IMR-90 (cell line): ENCODE measurements at regions not wholly inside any gene's neighbourhood (a gene's known extent, or its start where the extent isn't known, plus 50 kb on each side); places are given as distances from the start of the nearest gene placed in this dataset.

ENCODE experiments used
- ATAC-seq: fragments of 200-7000 bp; cut with Tn5 transposase; 2 replicates; pipeline ENCODE4 v1.9.1; 2020; ENCODE audit warnings: low read depth, mild to moderate bottlenecking, moderate library complexity
- BruUV-seq: library from RNA; stranded (reverse); fragments of 400-500 nt; replicated peaks from 2 replicates; lab custom pipeline; 2021; lab: Mats Ljungman, UMichigan
- CTCF ChIA-PET: fragments of 300-600 bp; formaldehyde crosslinking; extraction: SDS; loops from one replicate; lab custom pipeline; 2021; ENCODE audit warnings: antibody characterized with exemption; lab: Yijun Ruan, JAX
- POLR2A ChIA-PET: fragments of 300-600 bp; sonication (Branson Sonifier 250); formaldehyde crosslinking; loops from one replicate; lab custom pipeline; 2022; ENCODE audit warnings: antibody characterized with exemption; ENCODE audit not compliant: unreplicated experiment; lab: Charles Lee
- DNase-seq: peaks from one replicate; pipeline ENCODE4 v3.0.0; 2013
- H2AFZ ChIP-seq: replicated peaks from 2 replicates; pipeline ENCODE3; 2013; ENCODE audit warnings: low read length, mild to moderate bottlenecking; ENCODE audit not compliant: poor library complexity
- H2AK5ac ChIP-seq: 2 replicates; pipeline ENCODE4 v1.6.1; 2013; ENCODE audit warnings: low read depth, low read length, inconsistent platforms
- H2AK9ac ChIP-seq: replicated peaks from 2 replicates; pipeline ENCODE3; 2013; ENCODE audit warnings: mild to moderate bottlenecking, low read depth, low read length, moderate library complexity; ENCODE audit not compliant: poor library complexity
- H2BK120ac ChIP-seq: 2 replicates; pipeline ENCODE4 v1.6.1; 2013; ENCODE audit warnings: low read depth, low read length, inconsistent platforms
- H2BK15ac ChIP-seq: 3 replicates; pipeline ENCODE4 v1.6.1; 2013; ENCODE audit warnings: low read depth, low read length, inconsistent platforms
- H2BK20ac ChIP-seq: 2 replicates; pipeline ENCODE4 v1.6.1; 2013; ENCODE audit warnings: low read depth, mild to moderate bottlenecking, inconsistent platforms, low read length, moderate library complexity
- H2BK5ac ChIP-seq: 2 replicates; pipeline ENCODE4 v1.6.1; 2013; ENCODE audit warnings: mild to moderate bottlenecking, low read depth, low read length, inconsistent platforms; ENCODE audit not compliant: poor library complexity, severe bottlenecking
- H3K14ac ChIP-seq: replicated peaks from 2 replicates; pipeline ENCODE4 v1.6.1; 2013; ENCODE audit warnings: low read depth, low read length, inconsistent platforms
- H3K18ac ChIP-seq: 2 replicates; pipeline ENCODE4 v1.6.1; 2013; ENCODE audit warnings: low read depth, low read length, control low read depth
- H3K23ac ChIP-seq: 2 replicates; pipeline ENCODE4 v1.6.1; 2013; ENCODE audit warnings: low read depth, low read length, inconsistent platforms
- H3K27ac ChIP-seq: 2 replicates; pipeline ENCODE4 v1.5.1; 2013; ENCODE audit warnings: mild to moderate bottlenecking, control low read depth, low read length; ENCODE audit not compliant: insufficient read depth
- H3K27me3 ChIP-seq: 2 replicates; pipeline ENCODE4 v1.6.1; 2013; ENCODE audit warnings: low read length; ENCODE audit not compliant: control insufficient read depth, insufficient read depth
- H3K36me3 ChIP-seq: 2 replicates; pipeline ENCODE4 v1.6.1; 2013; ENCODE audit warnings: low read length, mixed read lengths; ENCODE audit not compliant: control insufficient read depth, insufficient read depth
- H3K4ac ChIP-seq: 2 replicates; pipeline ENCODE4 v1.6.1; 2013; ENCODE audit warnings: low read depth, low read length, inconsistent platforms
- H3K4me1 ChIP-seq: 2 replicates; pipeline ENCODE4 v1.6.1; 2013; ENCODE audit warnings: low read length, mixed read lengths; ENCODE audit not compliant: control insufficient read depth, insufficient read depth
- H3K4me2 ChIP-seq: 2 replicates; pipeline ENCODE4 v1.6.1; 2013; ENCODE audit warnings: low read depth, mild to moderate bottlenecking, control low read depth, low read length, moderate library complexity
- H3K4me3 ChIP-seq: 2 replicates; pipeline ENCODE4 v1.5.1; 2013; ENCODE audit warnings: low read depth, mild to moderate bottlenecking, control low read depth, low read length, moderate library complexity; ENCODE audit not compliant: insufficient read depth
- H3K56ac ChIP-seq: 2 replicates; pipeline ENCODE4 v1.6.1; 2013; ENCODE audit warnings: low read length, inconsistent platforms; ENCODE audit not compliant: insufficient read depth; ENCODE audit errors: extremely low read depth
- H3K79me1 ChIP-seq, 2 experiments: 2 replicates each; pipeline ENCODE4 v1.6.1; 2013; ENCODE audit warnings: low read length in 2 of 2, inconsistent platforms in 1 of 2, low read depth in 1 of 2
- H3K9ac ChIP-seq: 2 replicates; pipeline ENCODE4 v1.6.1; 2013; ENCODE audit warnings: low read depth, low read length, control low read depth
- H3K9me1 ChIP-seq: 2 replicates; pipeline ENCODE4 v1.6.1; 2013; ENCODE audit warnings: low read length, inconsistent platforms; ENCODE audit not compliant: insufficient read depth
- H3K9me3 ChIP-seq: 2 replicates; pipeline ENCODE4 v1.6.1; 2013; ENCODE audit warnings: low read length; ENCODE audit not compliant: control insufficient read depth, insufficient read depth
- H4K20me1 ChIP-seq: 2 replicates; pipeline ENCODE4 v1.6.1; 2013; ENCODE audit warnings: low read length, inconsistent platforms; ENCODE audit not compliant: insufficient read depth
- H4K5ac ChIP-seq: 2 replicates; pipeline ENCODE4 v1.6.1; 2013; ENCODE audit warnings: mild to moderate bottlenecking, low read depth, low read length, control low read depth
- H4K8ac ChIP-seq, 2 experiments: 2 replicates each; pipeline ENCODE4 v1.6.1; 2013; ENCODE audit warnings: low read depth in 2 of 2, low read length in 2 of 2, control low read depth in 1 of 2, inconsistent platforms in 1 of 2
- H4K91ac ChIP-seq: 2 replicates; pipeline ENCODE4 v1.6.1; 2013; ENCODE audit warnings: low read depth, low read length, inconsistent platforms; ENCODE audit not compliant: insufficient read depth
- CEBPB ChIP-seq: IDR thresholded peaks from 2 replicates; pipeline ENCODE4 v1.6.1; 2012; ENCODE audit warnings: low read depth, low read length, improper control_type of control experiment
- CHD1 ChIP-seq: IDR thresholded peaks from 2 replicates; pipeline ENCODE4 v1.6.1; 2012; ENCODE audit warnings: low read depth, low read length, improper control_type of control experiment
- FOS ChIP-seq: fragments of 150-350 bp; IDR thresholded peaks from 2 replicates; pipeline ENCODE4 v1.6.1; 2016; ENCODE audit warnings: low read depth, low read length
- MAFK ChIP-seq: IDR thresholded peaks from 2 replicates; pipeline ENCODE4 v1.6.1; 2012; ENCODE audit warnings: low read depth, low read length, improper control_type of control experiment
- MXI1 ChIP-seq: IDR thresholded peaks from 2 replicates; pipeline ENCODE4 v1.6.1; 2012; ENCODE audit warnings: low read depth, mild to moderate bottlenecking, low read length, moderate library complexity, borderline replicate concordance
- NFE2L2 ChIP-seq: fragments of 150-350 bp; IDR thresholded peaks from 2 replicates; pipeline ENCODE4 v1.6.1; 2016; ENCODE audit warnings: low read depth, mild to moderate bottlenecking, low read length
- RAD21 ChIP-seq: IDR thresholded peaks from 2 replicates; pipeline ENCODE4 v1.6.1; 2012; ENCODE audit warnings: low read length, improper control_type of control experiment
- RCOR1 ChIP-seq: IDR thresholded peaks from 2 replicates; pipeline ENCODE4 v1.6.1; 2012; ENCODE audit warnings: mild to moderate bottlenecking, low read length, improper control_type of control experiment; ENCODE audit not compliant: insufficient replicate concordance
- RFX5 ChIP-seq: IDR thresholded peaks from 2 replicates; pipeline ENCODE4 v1.8.0; 2012; ENCODE audit warnings: low read depth, mild to moderate bottlenecking, low read length, moderate library complexity
- SMC3 ChIP-seq: fragments of 150-350 bp; IDR thresholded peaks from 2 replicates; pipeline ENCODE4 v1.6.1; 2016; ENCODE audit warnings: low read depth, mild to moderate bottlenecking, antibody characterized with exemption, low read length, moderate library complexity
- USF2 ChIP-seq: fragments of 150-350 bp; IDR thresholded peaks from 2 replicates; pipeline ENCODE4 v1.6.1; 2017; ENCODE audit warnings: mild to moderate bottlenecking, antibody characterized with exemption, low read length, low read depth
- WGBS, 2 experiments: methylation state at CpG; one replicate each; pipeline versions ENCODE4 v1.1.5 to v1.1.7; 2013; ENCODE audit warnings: missing lambda C conversion rate in 2 of 2; ENCODE audit not compliant: insufficient read length in 1 of 2; ENCODE audit errors: extremely low coverage in 2 of 2; 5-methylcytosine and 5-hydroxymethylcytosine counted together
- dilution Hi-C: fragments of 300-500 bp; cut with HindIII; formaldehyde crosslinking; loops from one replicate; pipeline ENCODE4 v1.14.3; 2018; ENCODE audit warnings: low sequenced_read_pairs; ENCODE audit not compliant: unreplicated experiment
- in situ Hi-C: fragments of 300-500 bp; cut with MboI; formaldehyde crosslinking; loops from 3 replicates; pipeline ENCODE4 v1.14.3; 2019; ENCODE audit warnings: low sequenced_read_pairs, inconsistent platforms, mixed read lengths
- intact Hi-C: fragments of 100-400 bp; cut with micrococcal nuclease; formaldehyde crosslinking; loops from 2 replicates; pipeline ENCODE4 v1.10.0; 2022

- no peak overlapping the region for H3K18ac ChIP-seq
- H2AK9ac ChIP-seq: no peak overlapping the region
- H3K27ac ChIP-seq: no peak overlapping the region
- H3K9ac ChIP-seq: no peak overlapping the region
- ATAC-seq (no peak), DNase-seq (no peak)
- H4K5ac ChIP-seq: no peak overlapping the region
- H3K27me3 ChIP-seq: no peaks in the 10 kb centered on the region
- H3K9me3 ChIP-seq: peaks cover 4% of the 10 kb centered on the region
- H3K4ac ChIP-seq: no peak overlapping the region
- no peaks in the 10 kb centered on the region for H4K20me1 ChIP-seq
- H3K4me3 ChIP-seq: no peak overlapping the region
- H4K8ac ChIP-seq: no peak overlapping the region
- H4K91ac ChIP-seq: no peak overlapping the region
- no peak overlapping the region for H3K4me2 ChIP-seq
- no peaks in the 10 kb centered on the region for H3K79me1 ChIP-seq
- no peak overlapping the region for H2BK120ac ChIP-seq
- no peak overlapping the region for H2BK20ac ChIP-seq
- BruUV-seq: no TSS peak
- H2AFZ ChIP-seq: no peak overlapping the region
- H3K14ac ChIP-seq: no peak overlapping the region
- no peak overlapping the region for H3K23ac ChIP-seq
- no CpG with 5 or more reads among the region's 3 CpGs for WGBS, 2 experiments
- H2BK5ac ChIP-seq: no peak overlapping the region
- no peaks in the 10 kb centered on the region for H3K36me3 ChIP-seq
- dilution Hi-C loops: no loop called here
- no peak overlapping the region for H2AK5ac ChIP-seq
- no peak overlapping the region for H3K56ac ChIP-seq
- H3K9me1 ChIP-seq: no peaks in the 10 kb centered on the region
- no peaks in the 10 kb centered on the region for H3K4me1 ChIP-seq
- in situ Hi-C loops: no loop called here
- intact Hi-C loops: no loop called here
- ChIA-PET POLR2A (no interaction called here), CTCF (no interaction called here)
- TF ChIP-seq MXI1 (no peak), CHD1 (no peak), CEBPB (no peak), MAFK (no peak), SMC3 (no peak), FOS (no peak), NFE2L2 (no peak), RAD21 (no peak), RCOR1 (no peak), RFX5 (no peak), USF2 (no peak)
- no peak overlapping the region for H2BK15ac ChIP-seq
Observed at GRCh38 chr10:117894339-117894738, 152.4 kb downstream of the RAB11FIP2 start.
